ENCODE measurements at regions not wholly inside any gene's neighbourhood (a gene's known extent, or its start where the extent isn't known, plus 50 kb on each side); places are given as distances from the start of the nearest gene placed in this dataset.

GRCh38 chr2:198408171-198408570, 603.8 kb downstream of the PLCL1 start:
- TF ChIP-seq CTCF (conservative IDR thresholded peaks at IDR 0.05; ENCODE audit: low read depth, low read length) (no peak), EZH2 (IDR thresholded peaks at IDR 0.05; ENCODE audit: low read length, unreplicated experiment) (no peak), EZH2phosphoT487 (IDR thresholded peaks at IDR 0.05; ENCODE audit: borderline replicate concordance, low read length) (no peak)

Measured in PC-3 (cell line).